Type B pancreatic cell (in vitro differentiated cells): ENCODE measurements at regions not wholly inside any gene's neighbourhood (a gene's known extent, or its start where the extent isn't known, plus 50 kb on each side); places are given as distances from the start of the nearest gene placed in this dataset.

Experiments
- DNase-seq: peaks from one replicate; pipeline ENCODE4 v3.0.0; 2021; ENCODE audit warnings: mixed read lengths; ENCODE audit not compliant: unreplicated experiment; ENCODE audit errors: extremely low spot score
- H3K27ac Mint-ChIP-seq: 2 replicates; pipeline ENCODE4 v1.8.0; 2021; ENCODE audit warnings: mild to moderate bottlenecking, mixed read lengths
- H3K27me3 Mint-ChIP-seq: 2 replicates; pipeline ENCODE4 v1.8.0; 2021; ENCODE audit warnings: mixed read lengths
- H3K36me3 Mint-ChIP-seq: 2 replicates; pipeline ENCODE4 v1.8.0; 2021; ENCODE audit warnings: mixed read lengths
- H3K4me1 Mint-ChIP-seq: one replicate; pipeline ENCODE4 v1.8.0; 2021; ENCODE audit warnings: mixed read lengths; ENCODE audit not compliant: unreplicated experiment
- H3K4me3 Mint-ChIP-seq: 2 replicates; pipeline ENCODE4 v1.8.0; 2021; ENCODE audit warnings: mild to moderate bottlenecking, mixed read lengths
- H3K9me3 Mint-ChIP-seq: 2 replicates; pipeline ENCODE4 v1.8.0; 2021; ENCODE audit warnings: mixed read lengths
- TF ChIP-seq, protein P1 (sequence below): fragments of 200-600 bp; sonication (generic); conservative IDR thresholded peaks from 2 replicates; pipeline ENCODE4 v1.5.0; 2021; ENCODE audit warnings: antibody characterized with exemption, mild to moderate bottlenecking

- peaks cover 16% of the 10 kb centered on the region for H3K4me1 Mint-ChIP-seq
- TF ChIP-seq, protein P1, sequence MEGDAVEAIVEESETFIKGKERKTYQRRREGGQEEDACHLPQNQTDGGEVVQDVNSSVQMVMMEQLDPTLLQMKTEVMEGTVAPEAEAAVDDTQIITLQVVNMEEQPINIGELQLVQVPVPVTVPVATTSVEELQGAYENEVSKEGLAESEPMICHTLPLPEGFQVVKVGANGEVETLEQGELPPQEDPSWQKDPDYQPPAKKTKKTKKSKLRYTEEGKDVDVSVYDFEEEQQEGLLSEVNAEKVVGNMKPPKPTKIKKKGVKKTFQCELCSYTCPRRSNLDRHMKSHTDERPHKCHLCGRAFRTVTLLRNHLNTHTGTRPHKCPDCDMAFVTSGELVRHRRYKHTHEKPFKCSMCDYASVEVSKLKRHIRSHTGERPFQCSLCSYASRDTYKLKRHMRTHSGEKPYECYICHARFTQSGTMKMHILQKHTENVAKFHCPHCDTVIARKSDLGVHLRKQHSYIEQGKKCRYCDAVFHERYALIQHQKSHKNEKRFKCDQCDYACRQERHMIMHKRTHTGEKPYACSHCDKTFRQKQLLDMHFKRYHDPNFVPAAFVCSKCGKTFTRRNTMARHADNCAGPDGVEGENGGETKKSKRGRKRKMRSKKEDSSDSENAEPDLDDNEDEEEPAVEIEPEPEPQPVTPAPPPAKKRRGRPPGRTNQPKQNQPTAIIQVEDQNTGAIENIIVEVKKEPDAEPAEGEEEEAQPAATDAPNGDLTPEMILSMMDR: no peak
- H3K27ac Mint-ChIP-seq: peak overlapping the region; percentile 84
- peaks cover 5% of the 10 kb centered on the region for H3K9me3 Mint-ChIP-seq
- DNase-seq: no peak
- peaks cover 7% of the 10 kb centered on the region for H3K36me3 Mint-ChIP-seq
- no peaks in the 10 kb centered on the region for H3K27me3 Mint-ChIP-seq
- H3K4me3 Mint-ChIP-seq: no peak overlapping the region
These were observed 204.6 kb upstream of the NR2F2 start for GRCh38 chr15:96125721-96126415.

DNA sequence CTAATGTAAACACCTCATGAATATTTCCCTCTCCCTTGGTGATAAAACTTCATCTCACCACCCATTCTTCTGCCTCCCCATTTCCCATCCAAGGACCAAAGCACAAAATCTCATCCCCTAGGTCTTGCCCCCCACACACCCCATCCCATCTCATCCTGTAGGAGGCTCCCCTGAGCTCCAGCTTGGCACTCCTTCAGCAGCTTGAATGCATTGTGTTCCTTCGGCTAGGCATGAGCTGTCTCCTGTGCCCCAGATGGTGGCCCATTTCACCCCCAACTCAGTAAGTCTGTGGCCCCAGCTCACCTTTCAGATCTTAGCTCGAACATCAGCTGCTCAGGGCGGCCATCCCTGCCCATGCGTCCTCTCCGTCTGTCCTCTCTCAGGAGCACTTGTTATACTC lies 203.6 kb upstream of the NR2F2 start:
- peaks cover 9% of the 10 kb centered on the region for H3K4me1 Mint-ChIP-seq
- no peaks in the 10 kb centered on the region for H3K27me3 Mint-ChIP-seq
- TF ChIP-seq, protein P1: no peak
- H3K27ac Mint-ChIP-seq: no peak overlapping the region
- H3K4me3 Mint-ChIP-seq: no peak overlapping the region
- H3K36me3 Mint-ChIP-seq: peaks cover 7% of the 10 kb centered on the region
- DNase-seq: no peak
- no peaks in the 10 kb centered on the region for H3K9me3 Mint-ChIP-seq

DNA sequence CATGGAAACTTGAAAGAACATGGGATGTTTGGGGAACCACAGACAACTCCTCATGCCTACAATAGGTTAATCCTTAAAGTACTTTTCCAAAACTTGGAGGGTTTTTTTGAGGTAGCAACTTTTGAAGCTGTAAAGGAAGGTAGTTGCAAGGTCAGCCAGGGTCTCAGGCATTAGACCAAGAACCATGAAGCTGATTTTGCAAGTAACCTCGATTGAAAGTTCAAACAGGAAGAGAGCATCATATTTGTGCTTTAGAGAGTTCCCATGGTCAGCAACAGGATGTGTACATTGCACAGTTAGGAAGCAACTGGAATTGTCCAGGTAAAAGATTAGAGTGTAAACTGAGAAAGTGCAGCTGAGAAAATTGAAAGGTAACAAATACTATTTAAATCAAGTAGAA lies 199.8 kb upstream of the NR2F2 start:
- Mint-ChIP-seq H3K36me3 (peaks cover 4% of the 10 kb centered on the region), H3K27ac (no peak overlapping the region), H3K27me3 (no peaks in the 10 kb centered on the region), H3K9me3 (no peaks in the 10 kb centered on the region), H3K4me3 (no peak overlapping the region), H3K4me1 (no peaks in the 10 kb centered on the region)
- no peak for DNase-seq
- TF ChIP-seq, protein P1: no peak

GRCh38 chr15:96132126-96132525 lies 198.4 kb upstream of the NR2F2 start:
- Mint-ChIP-seq H3K27me3 (no peaks in the 10 kb centered on the region), H3K9me3 (peaks cover 2% of the 10 kb centered on the region), H3K36me3 (peaks cover 4% of the 10 kb centered on the region), H3K4me3 (no peak overlapping the region), H3K27ac (no peak overlapping the region), H3K4me1 (no peaks in the 10 kb centered on the region)
- DNase-seq: no peak
- TF ChIP-seq, protein P1: no peak

DNA sequence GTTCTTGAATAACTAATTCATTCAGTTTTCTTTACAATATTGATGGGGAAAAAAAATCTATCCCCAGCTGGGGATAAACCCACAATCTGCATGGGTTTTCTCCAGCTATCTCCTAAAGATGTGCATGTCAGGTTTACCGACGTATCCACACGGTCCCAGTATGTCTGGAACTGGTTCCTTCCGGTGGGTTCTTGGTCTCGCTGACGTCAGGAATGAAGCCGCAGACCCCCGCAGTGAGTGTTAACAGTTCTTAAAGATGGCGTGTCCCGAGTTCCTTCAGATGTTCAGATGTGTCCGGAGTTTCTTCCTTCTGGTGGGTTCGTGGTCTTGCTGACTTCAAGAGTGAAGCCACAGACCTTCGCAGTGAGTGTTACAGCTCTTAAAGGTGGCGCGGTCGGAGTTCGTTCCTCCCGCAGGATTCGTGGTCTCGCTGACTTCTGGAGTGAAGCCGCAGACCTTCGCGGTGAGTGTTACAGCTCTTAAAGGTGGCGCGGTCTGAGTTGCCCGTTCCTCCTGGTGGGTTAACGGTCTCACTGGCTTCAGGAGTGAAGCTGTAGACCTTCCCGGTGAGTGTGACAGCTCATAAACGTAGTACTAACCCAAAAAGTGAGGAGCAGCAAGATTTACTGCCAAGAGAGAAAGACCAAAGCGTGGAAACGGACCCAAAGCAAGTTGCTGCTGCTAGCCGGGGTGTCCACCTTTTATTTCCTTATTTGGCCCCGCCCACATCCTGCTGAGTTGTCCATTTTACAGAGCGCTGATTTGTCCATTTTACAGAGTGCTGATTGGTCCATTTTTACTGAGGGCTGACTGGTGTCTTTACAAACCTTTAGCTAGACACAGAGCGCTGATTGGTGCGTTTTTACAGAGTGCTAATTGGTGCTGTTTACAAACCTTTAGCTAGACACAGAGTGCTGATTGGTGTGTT lies 195.1 kb upstream of the NR2F2 start:
- TF ChIP-seq, protein P1: no peak
- Mint-ChIP-seq H3K4me3 (no peak overlapping the region), H3K27ac (no peak overlapping the region), H3K27me3 (no peaks in the 10 kb centered on the region), H3K9me3 (peaks cover 14% of the 10 kb centered on the region), H3K36me3 (peaks cover 10% of the 10 kb centered on the region), H3K4me1 (no peaks in the 10 kb centered on the region)
- DNase-seq: no peak
